Panc1 (cell line): ENCODE measurements at regions not wholly inside any gene's neighbourhood (a gene's known extent, or its start where the extent isn't known, plus 50 kb on each side); places are given as distances from the start of the nearest gene placed in this dataset.
"Not testable (repeated sequence)": the region's sequence is repeated elsewhere in the genome, so short reads cannot be mapped to it uniquely, and the experiment has no call there.

ENCODE experiments used
- CTCF ChIP-seq: fragments of 450-650 bp; IDR thresholded peaks from 2 replicates; pipeline ENCODE4 v1.5.1; 2017; ENCODE audit warnings: mild to moderate bottlenecking
- REST ChIP-seq, 2 experiments: IDR thresholded peaks; 2 replicates each; pipeline ENCODE4 v1.6.1; 2011 to 2012; ENCODE audit warnings: low read depth in 2 of 2, control low read depth in 1 of 2, low read length in 1 of 2, mild to moderate bottlenecking in 1 of 2, moderate library complexity in 1 of 2; ENCODE audit not compliant: insufficient read depth in 1 of 2

GRCh38 chr16:15297104-15297503 lies 81.0 kb downstream of the NPIPA5 start:
- TF ChIP-seq CTCF; REST (IDR thresholded peaks at IDR 0.05; ENCODE audit: insufficient read depth in 1 of 2, low read depth in 2 of 2, low read length in 1 of 2): not testable (repeated sequence)
